DOHH2 (cell line): ENCODE measurements at regions not wholly inside any gene's neighbourhood (a gene's known extent, or its start where the extent isn't known, plus 50 kb on each side); places are given as distances from the start of the nearest gene placed in this dataset.

Experiments used
- CTCF ChIP-seq: fragments of 200-600 bp; sonication (generic); IDR thresholded peaks from one replicate; pipeline ENCODE4 v1.5.1; 2014; ENCODE audit warnings: antibody characterized with exemption, mild to moderate bottlenecking, low read depth, low read length; ENCODE audit not compliant: poor library complexity, severe bottlenecking
- EZH2phosphoT487 ChIP-seq: fragments of 200-600 bp; sonication (generic); IDR thresholded peaks from 2 replicates; pipeline ENCODE4 v1.6.1; 2017; ENCODE audit warnings: borderline replicate concordance, mild to moderate bottlenecking, antibody characterized with exemption, low read length, moderate library complexity, mixed read lengths

- TF ChIP-seq CTCF (no peak), EZH2phosphoT487 (no peak)
Measured at GRCh38 chr13:107208889-107209288, 641.0 kb upstream of the ARGLU1 start.
